ENCODE measurements at regions not wholly inside any gene's neighbourhood (a gene's known extent, or its start where the extent isn't known, plus 50 kb on each side); places are given as distances from the start of the nearest gene placed in this dataset.

DNA sequence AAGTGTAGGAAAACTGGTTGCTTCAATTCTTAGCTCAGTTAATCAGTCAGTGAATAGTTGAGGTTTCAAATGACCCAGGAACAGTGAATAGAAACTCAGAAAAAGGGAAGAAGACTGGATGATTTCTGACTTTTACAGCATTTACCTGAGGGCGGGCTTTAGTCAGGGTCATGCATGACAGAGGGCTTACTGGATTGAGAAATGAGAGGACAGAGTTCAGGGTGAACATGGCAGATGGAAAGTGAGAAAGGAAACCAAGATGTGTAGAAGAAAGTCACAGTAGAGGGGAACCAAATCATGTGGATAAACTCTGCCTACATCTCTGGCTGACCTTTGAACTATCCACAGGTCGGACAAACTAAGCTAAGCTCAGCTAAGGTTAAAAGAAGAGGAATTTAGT lies 596.0 kb downstream of the SEMA5A start:
- TF ChIP-seq TFCP2L1 (CRISPR knock-in tag; IDR thresholded peaks at IDR 0.05), result no peak
- TF ChIP-seq, protein P1, sequence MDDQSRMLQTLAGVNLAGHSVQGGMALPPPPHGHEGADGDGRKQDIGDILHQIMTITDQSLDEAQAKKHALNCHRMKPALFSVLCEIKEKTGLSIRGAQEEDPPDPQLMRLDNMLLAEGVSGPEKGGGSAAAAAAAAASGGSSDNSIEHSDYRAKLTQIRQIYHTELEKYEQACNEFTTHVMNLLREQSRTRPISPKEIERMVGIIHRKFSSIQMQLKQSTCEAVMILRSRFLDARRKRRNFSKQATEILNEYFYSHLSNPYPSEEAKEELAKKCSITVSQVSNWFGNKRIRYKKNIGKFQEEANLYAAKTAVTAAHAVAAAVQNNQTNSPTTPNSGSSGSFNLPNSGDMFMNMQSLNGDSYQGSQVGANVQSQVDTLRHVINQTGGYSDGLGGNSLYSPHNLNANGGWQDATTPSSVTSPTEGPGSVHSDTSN (IDR thresholded peaks at IDR 0.05), result no peak
- TF ChIP-seq MAZ (IDR thresholded peaks at IDR 0.05; ENCODE audit: borderline replicate concordance, low read depth, low read length), result no peak
- TF ChIP-seq EP300 (IDR thresholded peaks at IDR 0.05), result no peak
- no peak for TF ChIP-seq SMC3 (IDR thresholded peaks at IDR 0.05)
- TF ChIP-seq BHLHE40 (IDR thresholded peaks at IDR 0.05; ENCODE audit: low read depth, low read length), result no peak
- no peak for TF ChIP-seq EHF (CRISPR knock-in tag; IDR thresholded peaks at IDR 0.05)
- no peak for TF ChIP-seq HEYL (CRISPR knock-in tag; IDR thresholded peaks at IDR 0.05)
- TF ChIP-seq ESRRA (IDR thresholded peaks at IDR 0.05; ENCODE audit: borderline replicate concordance, low read length), result no peak
- no peak for TF ChIP-seq SREBF2 (IDR thresholded peaks at IDR 0.05)
- no peak for TF ChIP-seq CHD2 (IDR thresholded peaks at IDR 0.05; ENCODE audit: low read length, partially characterized antibody)
- TF ChIP-seq, protein P2, sequence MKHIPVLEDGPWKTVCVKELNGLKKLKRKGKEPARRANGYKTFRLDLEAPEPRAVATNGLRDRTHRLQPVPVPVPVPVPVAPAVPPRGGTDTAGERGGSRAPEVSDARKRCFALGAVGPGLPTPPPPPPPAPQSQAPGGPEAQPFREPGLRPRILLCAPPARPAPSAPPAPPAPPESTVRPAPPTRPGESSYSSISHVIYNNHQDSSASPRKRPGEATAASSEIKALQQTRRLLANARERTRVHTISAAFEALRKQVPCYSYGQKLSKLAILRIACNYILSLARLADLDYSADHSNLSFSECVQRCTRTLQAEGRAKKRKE (CRISPR knock-in tag; IDR thresholded peaks at IDR 0.05; ENCODE audit: low read depth), result no peak
- TF ChIP-seq, protein P3, sequence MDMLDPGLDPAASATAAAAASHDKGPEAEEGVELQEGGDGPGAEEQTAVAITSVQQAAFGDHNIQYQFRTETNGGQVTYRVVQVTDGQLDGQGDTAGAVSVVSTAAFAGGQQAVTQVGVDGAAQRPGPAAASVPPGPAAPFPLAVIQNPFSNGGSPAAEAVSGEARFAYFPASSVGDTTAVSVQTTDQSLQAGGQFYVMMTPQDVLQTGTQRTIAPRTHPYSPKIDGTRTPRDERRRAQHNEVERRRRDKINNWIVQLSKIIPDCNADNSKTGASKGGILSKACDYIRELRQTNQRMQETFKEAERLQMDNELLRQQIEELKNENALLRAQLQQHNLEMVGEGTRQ (IDR thresholded peaks at IDR 0.05), result no peak
- TF ChIP-seq, protein P4, sequence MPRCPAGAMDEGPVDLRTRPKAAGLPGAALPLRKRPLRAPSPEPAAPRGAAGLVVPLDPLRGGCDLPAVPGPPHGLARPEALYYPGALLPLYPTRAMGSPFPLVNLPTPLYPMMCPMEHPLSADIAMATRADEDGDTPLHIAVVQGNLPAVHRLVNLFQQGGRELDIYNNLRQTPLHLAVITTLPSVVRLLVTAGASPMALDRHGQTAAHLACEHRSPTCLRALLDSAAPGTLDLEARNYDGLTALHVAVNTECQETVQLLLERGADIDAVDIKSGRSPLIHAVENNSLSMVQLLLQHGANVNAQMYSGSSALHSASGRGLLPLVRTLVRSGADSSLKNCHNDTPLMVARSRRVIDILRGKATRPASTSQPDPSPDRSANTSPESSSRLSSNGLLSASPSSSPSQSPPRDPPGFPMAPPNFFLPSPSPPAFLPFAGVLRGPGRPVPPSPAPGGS (IDR thresholded peaks at IDR 0.05), result no peak
- TF ChIP-seq, protein P5, sequence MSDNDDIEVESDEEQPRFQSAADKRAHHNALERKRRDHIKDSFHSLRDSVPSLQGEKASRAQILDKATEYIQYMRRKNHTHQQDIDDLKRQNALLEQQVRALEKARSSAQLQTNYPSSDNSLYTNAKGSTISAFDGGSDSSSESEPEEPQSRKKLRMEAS (IDR thresholded peaks at IDR 0.05), result no peak
- TF ChIP-seq RNF2 (IDR thresholded peaks at IDR 0.05; ENCODE audit: borderline replicate concordance, low read depth), result no peak
- H3K27ac ChIP-seq, result no peak overlapping the region
- H3K9me3 ChIP-seq, result no peaks in the 10 kb centered on the region
- H3K4me1 ChIP-seq, result no peaks in the 10 kb centered on the region
- ChIA-PET POLR2A (no interaction called here), CTCF (no interaction called here)
- WGBS (ENCODE audit: missing lambda C conversion rate), result 2% methylated on average over 2 of the region's 2 CpGs
- FAIRE-seq (no peak), DNase-seq (ENCODE audit: low read depth in 1 of 2, low spot score in 1 of 2) (no peak), ATAC-seq (no peak)
- H3K4me3 ChIP-seq, result no peak overlapping the region
- H3K4me2 ChIP-seq, result no peak overlapping the region

DNA sequence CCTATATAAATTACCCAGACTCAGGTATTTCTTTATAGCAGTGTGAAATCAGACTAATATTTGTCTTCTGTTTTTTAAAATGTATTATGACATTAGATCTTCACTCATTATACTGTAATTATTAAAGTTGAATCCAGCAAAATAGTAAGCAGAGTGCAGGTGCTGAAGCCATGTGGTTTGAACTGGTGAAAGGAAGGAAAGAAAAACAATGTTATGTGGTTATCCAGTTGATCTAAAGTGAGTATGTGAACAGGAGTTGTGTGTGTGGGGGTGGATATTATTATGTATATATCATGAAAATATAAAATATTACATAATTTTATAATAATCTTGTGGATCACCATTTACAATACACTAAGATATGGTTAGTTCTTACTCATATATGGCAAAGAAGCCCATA lies 593.7 kb downstream of the SEMA5A start:
- no peak for FAIRE-seq
- no peak for DNase-seq (ENCODE audit: low read depth in 1 of 2, low spot score in 1 of 2)
- Histone ChIP-seq H3K4me1 (no peaks in the 10 kb centered on the region), H3K4me2 (no peak overlapping the region), H3K4me3 (no peak overlapping the region), H3K9me3 (no peaks in the 10 kb centered on the region), H3K27ac (no peak overlapping the region)
- TF ChIP-seq HEYL (CRISPR knock-in tag; IDR thresholded peaks at IDR 0.05), result no peak
- TF ChIP-seq, protein P6, sequence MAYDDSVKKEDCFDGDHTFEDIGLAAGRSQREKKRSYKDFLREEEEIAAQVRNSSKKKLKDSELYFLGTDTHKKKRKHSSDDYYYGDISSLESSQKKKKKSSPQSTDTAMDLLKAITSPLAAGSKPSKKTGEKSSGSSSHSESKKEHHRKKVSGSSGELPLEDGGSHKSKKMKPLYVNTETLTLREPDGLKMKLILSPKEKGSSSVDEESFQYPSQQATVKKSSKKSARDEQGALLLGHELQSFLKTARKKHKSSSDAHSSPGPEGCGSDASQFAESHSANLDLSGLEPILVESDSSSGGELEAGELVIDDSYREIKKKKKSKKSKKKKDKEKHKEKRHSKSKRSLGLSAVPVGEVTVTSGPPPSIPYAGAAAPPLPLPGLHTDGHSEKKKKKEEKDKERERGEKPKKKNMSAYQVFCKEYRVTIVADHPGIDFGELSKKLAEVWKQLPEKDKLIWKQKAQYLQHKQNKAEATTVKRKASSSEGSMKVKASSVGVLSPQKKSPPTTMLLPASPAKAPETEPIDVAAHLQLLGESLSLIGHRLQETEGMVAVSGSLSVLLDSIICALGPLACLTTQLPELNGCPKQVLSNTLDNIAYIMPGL (CRISPR knock-in tag; IDR thresholded peaks at IDR 0.05; ENCODE audit: borderline replicate concordance), result no peak
- TF ChIP-seq, protein P3 (IDR thresholded peaks at IDR 0.05), result no peak
- TF ChIP-seq, protein P7, sequence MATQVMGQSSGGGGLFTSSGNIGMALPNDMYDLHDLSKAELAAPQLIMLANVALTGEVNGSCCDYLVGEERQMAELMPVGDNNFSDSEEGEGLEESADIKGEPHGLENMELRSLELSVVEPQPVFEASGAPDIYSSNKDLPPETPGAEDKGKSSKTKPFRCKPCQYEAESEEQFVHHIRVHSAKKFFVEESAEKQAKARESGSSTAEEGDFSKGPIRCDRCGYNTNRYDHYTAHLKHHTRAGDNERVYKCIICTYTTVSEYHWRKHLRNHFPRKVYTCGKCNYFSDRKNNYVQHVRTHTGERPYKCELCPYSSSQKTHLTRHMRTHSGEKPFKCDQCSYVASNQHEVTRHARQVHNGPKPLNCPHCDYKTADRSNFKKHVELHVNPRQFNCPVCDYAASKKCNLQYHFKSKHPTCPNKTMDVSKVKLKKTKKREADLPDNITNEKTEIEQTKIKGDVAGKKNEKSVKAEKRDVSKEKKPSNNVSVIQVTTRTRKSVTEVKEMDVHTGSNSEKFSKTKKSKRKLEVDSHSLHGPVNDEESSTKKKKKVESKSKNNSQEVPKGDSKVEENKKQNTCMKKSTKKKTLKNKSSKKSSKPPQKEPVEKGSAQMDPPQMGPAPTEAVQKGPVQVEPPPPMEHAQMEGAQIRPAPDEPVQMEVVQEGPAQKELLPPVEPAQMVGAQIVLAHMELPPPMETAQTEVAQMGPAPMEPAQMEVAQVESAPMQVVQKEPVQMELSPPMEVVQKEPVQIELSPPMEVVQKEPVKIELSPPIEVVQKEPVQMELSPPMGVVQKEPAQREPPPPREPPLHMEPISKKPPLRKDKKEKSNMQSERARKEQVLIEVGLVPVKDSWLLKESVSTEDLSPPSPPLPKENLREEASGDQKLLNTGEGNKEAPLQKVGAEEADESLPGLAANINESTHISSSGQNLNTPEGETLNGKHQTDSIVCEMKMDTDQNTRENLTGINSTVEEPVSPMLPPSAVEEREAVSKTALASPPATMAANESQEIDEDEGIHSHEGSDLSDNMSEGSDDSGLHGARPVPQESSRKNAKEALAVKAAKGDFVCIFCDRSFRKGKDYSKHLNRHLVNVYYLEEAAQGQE (IDR thresholded peaks at IDR 0.05), result no peak
- TF ChIP-seq, protein P8, sequence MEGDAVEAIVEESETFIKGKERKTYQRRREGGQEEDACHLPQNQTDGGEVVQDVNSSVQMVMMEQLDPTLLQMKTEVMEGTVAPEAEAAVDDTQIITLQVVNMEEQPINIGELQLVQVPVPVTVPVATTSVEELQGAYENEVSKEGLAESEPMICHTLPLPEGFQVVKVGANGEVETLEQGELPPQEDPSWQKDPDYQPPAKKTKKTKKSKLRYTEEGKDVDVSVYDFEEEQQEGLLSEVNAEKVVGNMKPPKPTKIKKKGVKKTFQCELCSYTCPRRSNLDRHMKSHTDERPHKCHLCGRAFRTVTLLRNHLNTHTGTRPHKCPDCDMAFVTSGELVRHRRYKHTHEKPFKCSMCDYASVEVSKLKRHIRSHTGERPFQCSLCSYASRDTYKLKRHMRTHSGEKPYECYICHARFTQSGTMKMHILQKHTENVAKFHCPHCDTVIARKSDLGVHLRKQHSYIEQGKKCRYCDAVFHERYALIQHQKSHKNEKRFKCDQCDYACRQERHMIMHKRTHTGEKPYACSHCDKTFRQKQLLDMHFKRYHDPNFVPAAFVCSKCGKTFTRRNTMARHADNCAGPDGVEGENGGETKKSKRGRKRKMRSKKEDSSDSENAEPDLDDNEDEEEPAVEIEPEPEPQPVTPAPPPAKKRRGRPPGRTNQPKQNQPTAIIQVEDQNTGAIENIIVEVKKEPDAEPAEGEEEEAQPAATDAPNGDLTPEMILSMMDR (IDR thresholded peaks at IDR 0.05), result no peak
- TF ChIP-seq, protein P5 (IDR thresholded peaks at IDR 0.05), result no peak
- ChIA-PET POLR2A (no interaction called here), CTCF (no interaction called here)
- ATAC-seq, result no peak
